ENCODE measurements at regions not wholly inside any gene's neighbourhood (a gene's known extent, or its start where the extent isn't known, plus 50 kb on each side); places are given as distances from the start of the nearest gene placed in this dataset.

GRCh38 chr5:82723168-82723567 is 354.0 kb downstream of the TMEM167A start:
- Histone ChIP-seq H3K36me3 (ENCODE audit: insufficient read depth, low read length) (no peaks in the 10 kb centered on the region), H3K9me2 (replicated peaks; ENCODE audit: low read depth, low read length) (no peaks in the 10 kb centered on the region), H3K79me2 (ENCODE audit: insufficient read depth, low read length) (no peaks in the 10 kb centered on the region), H2AFZ (ENCODE audit: low read length) (no peak overlapping the region), H3F3A (ENCODE audit: low read depth) (no peaks in the 10 kb centered on the region), H4K20me1 (ENCODE audit: insufficient read depth, low read length, poor library complexity, severe bottlenecking) (no peaks in the 10 kb centered on the region), H3K9ac (ENCODE audit: low read depth, low read length, poor library complexity, severe bottlenecking) (no peak overlapping the region), H3K4me2 (ENCODE audit: low read depth, low read length, poor library complexity, severe bottlenecking) (no peak overlapping the region), H3K9me3 (ENCODE audit: insufficient read depth, low read depth, low read length) (no peaks in the 10 kb centered on the region), H3K27me3 (ENCODE audit: insufficient read depth, low read length, poor library complexity, severe bottlenecking) (no peaks in the 10 kb centered on the region), H3K4me1 (ENCODE audit: insufficient read depth, low read length, poor library complexity, severe bottlenecking) (no peaks in the 10 kb centered on the region), H3K4me3 (ENCODE audit: low read length, poor library complexity, severe bottlenecking) (no peak overlapping the region)
- TF ChIP-seq EZH2phosphoT487 (IDR thresholded peaks at IDR 0.05; ENCODE audit: borderline replicate concordance), result no peak
- no peak for TF ChIP-seq CTCF (conservative IDR thresholded peaks at IDR 0.05; ENCODE audit: low read length)

DNA sequence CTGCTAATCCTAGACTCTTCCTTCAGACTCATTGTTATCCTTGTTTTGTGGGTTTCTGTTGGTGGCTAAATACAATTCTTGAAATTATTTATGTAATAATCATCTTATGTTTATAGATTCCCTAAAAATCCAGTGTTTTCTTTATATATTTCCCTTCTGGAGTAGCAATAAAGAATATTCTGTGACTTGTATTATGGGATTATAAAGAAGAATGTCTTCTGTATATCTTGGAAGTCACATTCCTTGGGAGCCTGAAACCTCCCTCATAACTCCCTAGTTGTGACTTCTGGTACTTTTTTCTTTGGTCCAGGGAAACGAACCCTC is 356.1 kb downstream of the TMEM167A start:
- Histone ChIP-seq H3K4me1 (ENCODE audit: insufficient read depth, low read length, poor library complexity, severe bottlenecking) (no peaks in the 10 kb centered on the region), H3K79me2 (ENCODE audit: insufficient read depth, low read length) (no peaks in the 10 kb centered on the region), H3K4me3 (ENCODE audit: low read length, poor library complexity, severe bottlenecking) (no peak overlapping the region), H3K9ac (ENCODE audit: low read depth, low read length, poor library complexity, severe bottlenecking) (no peak overlapping the region), H3K4me2 (ENCODE audit: low read depth, low read length, poor library complexity, severe bottlenecking) (no peak overlapping the region), H3K9me2 (replicated peaks; ENCODE audit: low read depth, low read length) (no peaks in the 10 kb centered on the region), H3F3A (ENCODE audit: low read depth) (no peaks in the 10 kb centered on the region), H4K20me1 (ENCODE audit: insufficient read depth, low read length, poor library complexity, severe bottlenecking) (no peaks in the 10 kb centered on the region), H3K27me3 (ENCODE audit: insufficient read depth, low read length, poor library complexity, severe bottlenecking) (no peaks in the 10 kb centered on the region), H2AFZ (ENCODE audit: low read length) (no peak overlapping the region), H3K36me3 (ENCODE audit: insufficient read depth, low read length) (no peaks in the 10 kb centered on the region), H3K9me3 (ENCODE audit: insufficient read depth, low read depth, low read length) (no peaks in the 10 kb centered on the region)
- TF ChIP-seq CTCF (conservative IDR thresholded peaks at IDR 0.05; ENCODE audit: low read length) (no peak), EZH2phosphoT487 (IDR thresholded peaks at IDR 0.05; ENCODE audit: borderline replicate concordance) (no peak)

GRCh38 chr5:82720213-82721086 is 356.7 kb downstream of the TMEM167A start:
- Histone ChIP-seq H3K9me2 (replicated peaks; ENCODE audit: low read depth, low read length) (no peaks in the 10 kb centered on the region), H3K9me3 (ENCODE audit: insufficient read depth, low read depth, low read length) (no peaks in the 10 kb centered on the region), H3K4me1 (ENCODE audit: insufficient read depth, low read length, poor library complexity, severe bottlenecking) (no peaks in the 10 kb centered on the region), H4K20me1 (ENCODE audit: insufficient read depth, low read length, poor library complexity, severe bottlenecking) (no peaks in the 10 kb centered on the region), H3K36me3 (ENCODE audit: insufficient read depth, low read length) (no peaks in the 10 kb centered on the region), H3K4me3 (ENCODE audit: low read length, poor library complexity, severe bottlenecking) (no peak overlapping the region), H3K4me2 (ENCODE audit: low read depth, low read length, poor library complexity, severe bottlenecking) (no peak overlapping the region), H3K79me2 (ENCODE audit: insufficient read depth, low read length) (no peaks in the 10 kb centered on the region), H3K27me3 (ENCODE audit: insufficient read depth, low read length, poor library complexity, severe bottlenecking) (no peaks in the 10 kb centered on the region), H3F3A (ENCODE audit: low read depth) (no peaks in the 10 kb centered on the region), H3K9ac (ENCODE audit: low read depth, low read length, poor library complexity, severe bottlenecking) (no peak overlapping the region), H2AFZ (ENCODE audit: low read length) (no peak overlapping the region)
- TF ChIP-seq CTCF (conservative IDR thresholded peaks at IDR 0.05; ENCODE audit: low read length), result no peak
- no peak for TF ChIP-seq EZH2phosphoT487 (IDR thresholded peaks at IDR 0.05; ENCODE audit: borderline replicate concordance)

Data from Loucy (cell line).